Liver (tissue), 3 donors: ENCODE measurements at regions not wholly inside any gene's neighbourhood (a gene's known extent, or its start where the extent isn't known, plus 50 kb on each side); places are given as distances from the start of the nearest gene placed in this dataset.

Experiments
- CTCF ChIP-seq: fragments of 150-350 bp; IDR thresholded peaks from 2 replicates; pipeline ENCODE4 v1.5.1; 2017; ENCODE audit warnings: improper control_type of control experiment, low read depth, low read length; ENCODE audit not compliant: missing input control
- GABPA ChIP-seq, 2 donors: IDR thresholded peaks in 1 of 2; conservative IDR thresholded peaks in 1 of 2; 2 replicates each; pipeline ENCODE4 v1.6.1; 2016; ENCODE audit warnings: antibody characterized with exemption in 2 of 2, mild to moderate bottlenecking in 1 of 2, moderate library complexity in 1 of 2
- HNF4A ChIP-seq, 2 donors: conservative IDR thresholded peaks; 2 replicates each; pipeline ENCODE4 v1.6.1; 2016; ENCODE audit warnings: antibody characterized with exemption in 2 of 2, mild to moderate bottlenecking in 2 of 2
- HNF4G ChIP-seq: IDR thresholded peaks from 2 replicates; pipeline ENCODE4 v1.6.1; 2016; ENCODE audit warnings: antibody characterized with exemption
- SP1 ChIP-seq: IDR thresholded peaks from 2 replicates; pipeline ENCODE4 v1.6.1; 2018; ENCODE audit warnings: antibody characterized with exemption, mild to moderate bottlenecking
- TAF1 ChIP-seq: conservative IDR thresholded peaks from 2 replicates; pipeline ENCODE4 v1.6.1; 2016; ENCODE audit warnings: antibody characterized with exemption, mild to moderate bottlenecking
- donor health status: healthy.
- donor health status: healthy.

- TF ChIP-seq CTCF (no peak), HNF4G (no peak), GABPA (IDR thresholded peaks at IDR 0.05 in 1 of 2, conservative IDR thresholded peaks at IDR 0.05 in 1 of 2) (no peak), HNF4A (conservative IDR thresholded peaks at IDR 0.05) (no peak), SP1 (no peak), TAF1 (no peak)
These were observed 218.9 kb upstream of the THRB start for GRCh38 chr3:24713516-24713915.
